C4-2B (cell line): ENCODE measurements at regions not wholly inside any gene's neighbourhood (a gene's known extent, or its start where the extent isn't known, plus 50 kb on each side); places are given as distances from the start of the nearest gene placed in this dataset.

ENCODE experiments used
- H3K27ac ChIP-seq: fragments of 450-650 bp; 2 replicates; pipeline ENCODE4 v1.5.1; 2017
- CTCF ChIP-seq: fragments of 450-650 bp; conservative IDR thresholded peaks from 2 replicates; pipeline ENCODE4 v1.5.1; 2017; ENCODE audit warnings: mild to moderate bottlenecking
- ZFX ChIP-seq: fragments of 450-650 bp; IDR thresholded peaks from 2 replicates; pipeline ENCODE4 v1.6.1; 2017

GRCh38 chr3:101942356-101942755 lies 93.0 kb downstream of the NFKBIZ start:
- TF ChIP-seq ZFX, result no peak
- TF ChIP-seq CTCF, result no peak
- no peak overlapping the region for H3K27ac ChIP-seq

GRCh38 chr3:101943029-101943428 lies 93.7 kb downstream of the NFKBIZ start:
- H3K27ac ChIP-seq, result no peak overlapping the region
- TF ChIP-seq ZFX (no peak), CTCF (no peak)

- no peak for TF ChIP-seq ZFX
- TF ChIP-seq CTCF, result no peak
- H3K27ac ChIP-seq, result no peak overlapping the region
These were observed 95.0 kb downstream of the NFKBIZ start for GRCh38 chr3:101944308-101944707.

- no peak for TF ChIP-seq ZFX
- no peak for TF ChIP-seq CTCF
- no peak overlapping the region for H3K27ac ChIP-seq
These were observed 96.7 kb downstream of the NFKBIZ start for GRCh38 chr3:101945980-101946379.

GRCh38 chr3:101946906-101947305 lies 97.6 kb downstream of the NFKBIZ start:
- H3K27ac ChIP-seq, result no peak overlapping the region
- no peak for TF ChIP-seq ZFX
- no peak for TF ChIP-seq CTCF

- TF ChIP-seq CTCF (no peak), ZFX (no peak)
- no peak overlapping the region for H3K27ac ChIP-seq
These were observed 101.2 kb downstream of the NFKBIZ start for GRCh38 chr3:101950510-101950909.

GRCh38 chr3:101950985-101951733 lies 101.8 kb downstream of the NFKBIZ start:
- no peak overlapping the region for H3K27ac ChIP-seq
- no peak for TF ChIP-seq CTCF
- no peak for TF ChIP-seq ZFX
